HG02885 (cell line): ENCODE measurements at regions not wholly inside any gene's neighbourhood (a gene's known extent, or its start where the extent isn't known, plus 50 kb on each side); places are given as distances from the start of the nearest gene placed in this dataset.

Experiments
- ATAC-seq: cut with Tn5 transposase; IDR thresholded peaks from one replicate; pipeline ENCODE4 v1.9.1; 2021; ENCODE audit warnings: mild to moderate bottlenecking; ENCODE audit not compliant: unreplicated experiment, poor library complexity

DNA sequence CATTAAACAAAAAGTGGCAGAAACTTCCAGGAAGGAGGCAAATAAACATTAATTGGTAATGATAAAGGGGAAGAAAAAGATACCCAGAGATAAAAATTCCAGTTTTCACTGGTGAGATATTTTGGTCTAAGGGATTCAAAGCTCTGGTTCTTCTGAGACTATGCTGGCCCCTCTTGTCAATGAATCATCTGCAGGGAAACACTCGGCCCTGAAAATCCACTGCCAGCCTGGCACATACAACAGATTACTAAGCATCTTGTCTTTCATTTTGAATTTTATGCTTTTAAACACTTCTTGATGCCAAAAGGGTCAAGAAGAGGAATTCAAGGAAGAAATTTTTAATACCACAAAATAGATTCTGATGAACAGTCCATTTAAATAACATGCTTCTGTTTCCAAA is 1603.8 kb upstream of the ZEB2 start:
- no peak for ATAC-seq

GRCh38 chr2:146123256-146123655 is 1603.3 kb upstream of the ZEB2 start:
- ATAC-seq, result no peak

GRCh38 chr2:146119586-146119985 is 1599.7 kb upstream of the ZEB2 start:
- no peak for ATAC-seq

- ATAC-seq, result no peak
These were observed 1589.1 kb upstream of the ZEB2 start for GRCh38 chr2:146108993-146109392.

GRCh38 chr2:146094185-146094584 is 1574.3 kb upstream of the ZEB2 start:
- ATAC-seq, result no peak

DNA sequence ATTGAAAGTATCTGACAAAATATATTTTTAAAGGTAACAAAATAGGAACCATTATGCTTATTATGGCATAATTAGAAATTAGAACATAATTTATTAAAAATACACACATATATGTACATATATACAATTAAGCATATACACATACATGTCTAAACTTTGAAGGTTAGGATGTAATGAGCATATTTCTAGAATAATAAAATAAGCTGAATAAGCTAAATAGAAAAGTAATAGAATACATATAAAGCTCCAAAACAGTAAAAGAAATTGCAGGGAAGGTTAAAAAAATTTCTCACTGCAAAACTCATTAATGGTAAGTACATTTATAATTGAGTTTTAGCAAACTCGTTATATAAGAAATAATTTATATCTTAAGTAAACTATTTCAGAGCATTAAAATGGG is 1561.5 kb upstream of the ZEB2 start:
- ATAC-seq, result no peak

DNA sequence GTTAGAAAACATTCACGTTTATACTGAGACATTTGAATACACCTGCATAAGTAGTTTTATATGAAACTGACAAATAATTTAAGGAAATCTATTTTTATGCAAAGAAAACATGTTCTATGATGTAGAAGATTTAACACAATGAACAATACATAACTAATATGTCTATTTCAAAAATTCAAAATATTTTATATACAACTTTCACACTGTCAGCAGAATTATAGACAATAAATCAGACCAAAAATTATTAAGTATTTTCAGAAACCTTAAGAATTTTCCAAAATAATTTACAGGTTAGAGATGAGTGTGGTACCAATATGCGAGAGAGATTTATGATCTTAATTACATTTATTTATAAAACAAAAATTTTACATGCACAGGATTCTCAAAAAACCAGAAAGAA is 1561.0 kb upstream of the ZEB2 start:
- no peak for ATAC-seq

DNA sequence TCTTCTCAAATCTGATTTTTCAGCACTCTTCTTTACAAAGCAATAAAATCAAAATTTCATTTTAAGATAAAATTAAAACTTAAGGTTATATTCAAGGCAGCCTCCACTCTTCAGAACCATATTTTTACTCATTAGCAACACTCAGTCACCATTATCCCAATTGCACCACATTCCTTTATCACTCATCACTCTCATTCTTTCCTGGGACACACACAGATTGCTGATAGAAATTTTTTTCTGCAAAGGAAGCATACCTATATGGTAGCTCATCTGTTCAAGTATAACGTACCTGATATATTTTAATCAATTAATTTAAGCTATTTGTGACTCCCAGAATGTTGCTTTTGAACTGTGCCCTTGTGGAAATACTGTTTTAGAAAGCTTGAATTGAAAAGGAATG is 1559.3 kb upstream of the ZEB2 start:
- no peak for ATAC-seq

DNA sequence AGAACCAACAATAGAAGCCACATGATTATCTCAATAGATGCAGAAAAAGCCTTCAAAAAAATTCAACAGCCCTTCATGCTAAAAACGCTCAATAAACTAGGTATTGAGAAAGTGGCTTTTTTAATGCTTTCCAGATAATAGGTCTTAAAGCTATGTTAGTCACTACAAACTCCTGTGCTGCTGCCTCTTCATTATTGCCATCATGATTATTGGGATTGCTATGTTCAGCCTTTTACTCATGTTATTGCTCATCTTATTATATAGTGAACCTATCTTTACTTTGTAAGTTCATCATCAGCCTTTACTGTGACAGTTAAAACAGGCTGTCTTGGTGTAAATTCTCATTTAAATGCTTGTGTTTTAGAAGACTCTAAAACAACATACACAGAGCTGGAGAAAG is 1557.2 kb upstream of the ZEB2 start:
- ATAC-seq, result no peak

GRCh38 chr2:146068051-146068450 is 1548.1 kb upstream of the ZEB2 start:
- no peak for ATAC-seq

DNA sequence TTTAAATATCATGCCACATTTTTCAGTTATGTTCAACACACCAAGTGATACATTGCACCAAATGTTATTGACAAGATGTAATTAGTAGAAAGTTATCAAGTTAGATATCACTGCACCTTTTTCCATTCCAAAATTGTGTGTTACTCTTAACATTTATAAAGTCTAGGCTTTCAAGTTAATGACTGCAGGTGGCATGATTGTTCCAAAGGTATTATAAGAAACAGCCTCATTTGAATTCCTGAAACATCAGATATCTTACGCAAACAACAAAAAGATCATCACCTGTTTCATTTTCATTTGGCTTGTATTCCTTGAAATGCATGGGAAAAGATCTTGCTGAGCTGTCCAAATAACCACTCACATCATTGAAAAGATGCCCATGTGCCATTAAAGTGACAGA is 1528.2 kb upstream of the ZEB2 start:
- ATAC-seq, result no peak

- ATAC-seq, result no peak
These were observed 1521.5 kb upstream of the ZEB2 start for GRCh38 chr2:146041274-146041910.

- no peak for ATAC-seq
These were observed 1520.1 kb upstream of the ZEB2 start for GRCh38 chr2:146040051-146040450.

- no peak for ATAC-seq
These were observed 1518.1 kb upstream of the ZEB2 start for GRCh38 chr2:146038014-146038413.

GRCh38 chr2:146037334-146037870 is 1517.5 kb upstream of the ZEB2 start:
- no peak for ATAC-seq

DNA sequence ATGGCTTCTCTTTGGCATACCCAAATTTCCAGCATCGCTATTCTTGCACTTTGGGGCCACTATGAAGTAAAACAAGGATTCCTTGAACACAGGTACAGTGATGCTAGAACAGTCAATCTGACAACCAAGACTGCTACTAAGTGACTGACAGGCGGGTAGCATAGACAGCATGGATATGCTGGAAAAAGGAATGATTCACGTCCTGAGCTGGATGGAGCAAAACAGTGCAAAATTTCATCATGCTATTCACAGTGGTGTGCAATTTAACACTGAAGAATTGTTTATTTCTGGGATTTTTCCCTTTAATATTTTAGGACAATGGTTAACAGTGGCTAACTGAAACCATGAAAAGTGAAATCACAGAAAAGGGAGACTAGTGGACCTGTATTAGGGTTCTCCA is 1511.2 kb upstream of the ZEB2 start:
- ATAC-seq, result no peak

DNA sequence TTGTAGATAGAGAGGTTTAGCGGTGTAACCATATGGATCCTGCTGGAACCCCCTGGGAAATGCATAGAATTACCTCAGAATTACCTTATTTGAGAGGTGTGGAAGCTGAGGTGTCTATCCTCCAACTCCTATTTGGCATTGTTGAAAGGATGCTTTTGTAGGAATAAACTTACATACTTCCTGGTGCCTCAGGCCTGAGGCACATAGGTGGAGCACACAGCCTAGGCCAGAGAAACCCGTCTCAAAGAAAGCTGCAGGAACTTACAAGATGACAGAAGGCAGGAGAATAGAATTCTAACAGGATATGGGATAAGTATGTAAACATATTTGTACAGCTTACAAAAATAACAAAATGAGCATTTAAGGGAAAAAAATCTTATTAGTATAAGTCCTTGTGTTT is 1507.2 kb upstream of the ZEB2 start:
- ATAC-seq, result no peak

DNA sequence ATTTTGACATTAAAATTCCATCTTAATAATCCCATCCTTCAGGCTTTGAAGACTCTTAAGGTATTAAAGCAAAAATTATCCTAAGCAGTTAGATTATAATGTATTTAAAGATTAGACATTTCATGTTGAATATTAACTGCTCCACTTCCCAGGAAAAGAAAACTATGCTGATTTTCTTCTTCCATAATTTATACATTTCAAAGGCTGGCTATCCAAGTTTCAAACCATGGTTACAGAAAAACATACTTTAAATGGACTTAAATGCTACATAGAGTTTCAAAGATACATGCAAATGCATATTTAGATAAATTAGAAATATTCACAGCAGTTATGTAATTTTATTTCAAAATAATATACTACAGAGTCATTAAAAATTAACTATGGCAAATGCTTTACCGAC is 1505.6 kb upstream of the ZEB2 start:
- ATAC-seq, result no peak

DNA sequence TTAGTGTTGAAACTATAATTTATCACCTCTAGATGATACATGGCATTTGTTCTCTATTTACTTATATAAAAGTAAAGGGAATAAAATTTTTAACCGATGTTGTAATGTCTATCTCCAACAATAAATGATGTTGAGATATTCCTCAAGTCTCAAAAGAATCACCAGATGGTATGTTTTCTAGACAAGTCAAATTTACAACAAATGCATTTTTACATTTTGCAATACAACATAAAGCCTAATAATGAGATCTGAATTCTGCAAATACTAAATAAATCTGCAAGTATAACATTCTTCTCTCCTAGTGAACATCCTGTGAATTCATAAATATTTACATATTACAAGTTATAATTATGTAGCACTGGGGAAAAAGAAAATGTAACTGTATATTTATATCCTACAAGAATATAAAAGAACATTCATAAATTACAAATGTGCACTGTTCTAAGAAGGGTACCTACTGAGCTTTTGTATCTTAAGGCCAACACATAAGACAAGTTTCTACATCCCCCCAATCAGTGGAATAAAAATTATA is 1504.4 kb upstream of the ZEB2 start:
- ATAC-seq, result no peak

DNA sequence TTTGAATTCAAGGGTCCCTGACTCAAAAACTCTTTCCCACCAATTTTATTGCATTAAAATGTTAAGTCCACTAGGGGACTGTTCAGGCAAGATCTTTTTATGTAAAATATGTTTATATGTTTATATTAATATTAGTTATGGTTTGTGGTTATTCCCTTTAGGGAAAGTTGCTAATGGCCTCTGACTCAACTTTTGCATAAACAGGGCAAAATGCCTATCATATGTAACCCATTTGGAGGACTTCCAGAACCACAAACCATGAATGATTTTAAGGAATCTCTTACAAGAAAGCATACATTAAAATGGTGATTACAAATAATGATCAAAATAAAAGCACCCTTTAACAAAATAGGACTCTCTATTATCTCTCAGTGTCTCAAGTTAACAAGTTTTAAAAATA is 1484.5 kb upstream of the ZEB2 start:
- no peak for ATAC-seq

GRCh38 chr2:146003337-146003736 is 1483.4 kb upstream of the ZEB2 start:
- no peak for ATAC-seq

- ATAC-seq, result no peak
These were observed 1475.0 kb upstream of the ZEB2 start for GRCh38 chr2:145994910-145995309.
